HepG2 (cell line): ENCODE measurements at regions not wholly inside any gene's neighbourhood (a gene's known extent, or its start where the extent isn't known, plus 50 kb on each side); places are given as distances from the start of the nearest gene placed in this dataset.

Source experiments
- ATAC-seq: fragments of 200-7000 bp; cut with Tn5 transposase; 3 replicates; pipeline ENCODE4 v1.9.1; 2020; ENCODE audit warnings: mild to moderate bottlenecking, moderate library complexity
- BruUV-seq: library from RNA; stranded (reverse); fragments of 400-500 nt; replicated peaks from 2 replicates; lab custom pipeline; 2021; lab: Mats Ljungman, UMichigan
- CTCF ChIA-PET: fragments of 300-600 bp; formaldehyde crosslinking; extraction: SDS; loops from one replicate; lab custom pipeline; 2021; ENCODE audit warnings: low total read pairs, inconsistent platforms, low intra/inter-chr PET ratio; lab: Yijun Ruan, JAX
- POLR2A ChIA-PET: fragments of 350-600 bp; sonication (Branson Sonifier 250); formaldehyde crosslinking; loops from one replicate; lab custom pipeline; 2020; ENCODE audit warnings: antibody characterized with exemption, inconsistent platforms; lab: Yijun Ruan, JAX
- DNase-seq: peaks from one replicate; pipeline ENCODE4 v3.0.0-alpha.2; 2015; ENCODE audit warnings: low spot score
- FAIRE-seq: peaks from 3 replicates; lab custom pipeline; 2011; peaks lifted over from hg19 to GRCh38; lab: Jason Lieb, UNC
- H2AFZ ChIP-seq: one replicate; pipeline ENCODE4 v1.6.1; 2011; ENCODE audit warnings: low read length, inconsistent platforms
- H3K27ac ChIP-seq: fragments of 300-600 bp; 3 replicates; pipeline ENCODE4 v1.8.0; 2011; ENCODE audit warnings: mixed run types, mild to moderate bottlenecking, mixed read lengths, low read length, inconsistent platforms; ENCODE audit not compliant: insufficient read depth; ENCODE audit errors: extremely low read length
- H3K27me3 ChIP-seq, 2 experiments: fragments of 200-600 bp in 1 of 2; 2 replicates in 1 of 2; 3 replicates in 1 of 2; pipeline versions ENCODE4 v1.6.0 to v1.8.0; 2011; ENCODE audit warnings: low read length in 2 of 2, mild to moderate bottlenecking in 2 of 2, moderate library complexity in 2 of 2, inconsistent platforms in 1 of 2; ENCODE audit not compliant: insufficient read depth in 2 of 2, control insufficient read depth in 1 of 2
- H3K36me3 ChIP-seq, 2 experiments: fragments of 200-600 bp in 1 of 2; replicated peaks in 1 of 2; 2 replicates in 1 of 2; 3 replicates in 1 of 2; pipeline versions ENCODE4 v1.5.1 to v1.8.0; 2011; ENCODE audit warnings: low read length in 2 of 2, inconsistent platforms in 1 of 2; ENCODE audit not compliant: insufficient read depth in 2 of 2, control insufficient read depth in 1 of 2
- H3K4me1 ChIP-seq: 2 replicates; pipeline ENCODE4 v1.5.1; 2012; ENCODE audit warnings: low read length, inconsistent platforms; ENCODE audit not compliant: insufficient read depth
- H3K4me2 ChIP-seq: 2 replicates; pipeline ENCODE4 v1.6.0; 2011; ENCODE audit warnings: low read depth, low read length, inconsistent platforms
- H3K4me3 ChIP-seq, 3 experiments: fragments of 200-600 bp in 1 of 3; sonication (generic), shearing (Covaris generic) in 1 of 3; replicated peaks in 1 of 3; 2 replicates each; pipeline ENCODE4 v1.5.1; 2011 to 2016; ENCODE audit warnings: low read length in 3 of 3, inconsistent platforms in 2 of 3, low read depth in 2 of 3, mild to moderate bottlenecking in 2 of 3, control low read depth in 1 of 3, mixed read lengths in 1 of 3; ENCODE audit not compliant: insufficient read depth in 1 of 3
- H3K79me2 ChIP-seq: one replicate; pipeline ENCODE4 v1.6.1; 2011; ENCODE audit warnings: low read length, inconsistent platforms; ENCODE audit not compliant: insufficient read depth
- H3K9ac ChIP-seq: 2 replicates; pipeline ENCODE4 v1.6.0; 2011; ENCODE audit warnings: mild to moderate bottlenecking, low read depth, low read length, inconsistent platforms; ENCODE audit not compliant: insufficient read depth
- H3K9me3 ChIP-seq: 2 replicates; pipeline ENCODE4 v1.5.1; 2012; ENCODE audit warnings: mild to moderate bottlenecking, low read length
- H4K20me1 ChIP-seq: 2 replicates; pipeline ENCODE4 v1.6.0; 2011; ENCODE audit warnings: inconsistent platforms, mild to moderate bottlenecking, low read length, moderate library complexity; ENCODE audit not compliant: insufficient read depth
- ATF3 ChIP-seq: sonication (generic); formaldehyde crosslinking; IDR thresholded peaks from 2 replicates; pipeline ENCODE4 v1.4.0; 2020; ENCODE audit warnings: missing genetic modification reagents
- CSRNP2 ChIP-seq: sonication (generic); formaldehyde crosslinking; conservative IDR thresholded peaks from 2 replicates; pipeline ENCODE4 v1.8.0; 2022; ENCODE audit warnings: low read depth, missing genetic modification reagents
- FOSL1 ChIP-seq: sonication (generic); formaldehyde crosslinking; IDR thresholded peaks from 2 replicates; pipeline ENCODE4 v1.9.0; 2021; ENCODE audit warnings: missing genetic modification reagents, borderline replicate concordance
- FOSL2 ChIP-seq: sonication (generic); formaldehyde crosslinking; IDR thresholded peaks from 2 replicates; pipeline ENCODE4 v1.4.0; 2020; ENCODE audit warnings: missing genetic modification reagents
- GATAD1 ChIP-seq: IDR thresholded peaks from 2 replicates; pipeline ENCODE4 v1.6.1; 2016; ENCODE audit warnings: missing genetic modification reagents, missing compliant biosample characterization
- NCOA2 ChIP-seq: sonication (generic); formaldehyde crosslinking; IDR thresholded peaks from 2 replicates; pipeline ENCODE4 v1.8.0; 2022; ENCODE audit warnings: inconsistent platforms
- NR2F6 ChIP-seq, 2 experiments: IDR thresholded peaks; 2 replicates each; pipeline ENCODE4 v1.6.1; 2016; ENCODE audit warnings: antibody characterized with exemption in 1 of 2, mild to moderate bottlenecking in 1 of 2
- PAX8 ChIP-seq: sonication (generic); formaldehyde crosslinking; IDR thresholded peaks from 2 replicates; pipeline ENCODE4 v1.8.0; 2022; ENCODE audit warnings: mild to moderate bottlenecking, missing genetic modification reagents, borderline replicate concordance
- SRSF9 ChIP-seq: fragments of 200-400 bp; formaldehyde crosslinking; IDR thresholded peaks from 2 replicates; pipeline ENCODE4 v1.6.1; 2018; ENCODE audit warnings: borderline replicate concordance, mild to moderate bottlenecking, low read depth, low read length; ENCODE audit not compliant: insufficient read depth, poor library complexity, severe bottlenecking
- XBP1 ChIP-seq: sonication (generic); formaldehyde crosslinking; IDR thresholded peaks from 2 replicates; pipeline ENCODE4 v1.5.0; 2020; ENCODE audit warnings: missing genetic modification reagents
- ZNF333 ChIP-seq: sonication (generic); formaldehyde crosslinking; IDR thresholded peaks from 2 replicates; pipeline ENCODE4 v1.4.0; 2020; ENCODE audit warnings: mild to moderate bottlenecking, missing genetic modification reagents, borderline replicate concordance
- ZNF550 ChIP-seq: sonication (generic); formaldehyde crosslinking; IDR thresholded peaks from 2 replicates; pipeline ENCODE4 v1.4.0; 2020; ENCODE audit warnings: mild to moderate bottlenecking, missing genetic modification reagents, borderline replicate concordance
- WGBS: methylation state at CpG from one replicate; pipeline ENCODE4 v1.1.6; 2017; ENCODE audit warnings: low lambda C conversion rate; 5-methylcytosine and 5-hydroxymethylcytosine counted together
- in situ Hi-C: cut with HindIII; loops from 2 replicates; pipeline ENCODE4 v1.10.0; 2017; ENCODE audit warnings: low pct_unique_long_range_greater_than_20kb; ENCODE audit not compliant: extremely low pct_ligation_motif_present
- intact Hi-C: fragments of 100-400 bp; cut with micrococcal nuclease; formaldehyde crosslinking; loops from one replicate; pipeline ENCODE4 v1.10.0; 2022; ENCODE audit not compliant: unreplicated experiment

- BruUV-seq, result no TSS peak
- FAIRE-seq, result no peak
- intact Hi-C loops, result no loop called here
- Histone ChIP-seq H3K36me3 (no peaks in the 10 kb centered on the region), H2AFZ (no peak overlapping the region), H3K4me3 (no peak overlapping the region), H3K4me2 (no peak overlapping the region), H3K79me2 (no peaks in the 10 kb centered on the region), H3K9me3 (no peaks in the 10 kb centered on the region; the same call in 1 of the 2 replicates), H3K27ac (no peak overlapping the region), H3K9ac (no peak overlapping the region), H4K20me1 (no peaks in the 10 kb centered on the region), H3K27me3 (peaks cover 0 to 3% of the 10 kb centered on the region in 2 experiments; a peak in 1 of 5 replicates)
- no peak for ATAC-seq
- no CpG with 5 or more reads among the region's 10 CpGs for WGBS
- no peak for DNase-seq
- in situ Hi-C loops, result no loop called here
- TF ChIP-seq ZNF333 (CRISPR knock-in tag) (no peak), FOSL2 (no peak), ATF3 (CRISPR knock-in tag) (no peak), SRSF9 (no peak), FOSL1 (CRISPR knock-in tag) (no peak), GATAD1 (no peak), XBP1 (CRISPR knock-in tag) (no peak), NCOA2 (CRISPR knock-in tag) (no peak), PAX8 (CRISPR knock-in tag) (no peak), ZNF550 (CRISPR knock-in tag) (no peak), NR2F6 (IDR thresholded peaks at IDR 0.05) (no peak), NR2F6 (CRISPR knock-in tag; IDR thresholded peaks at IDR 0.05) (no peak), CSRNP2 (no peak)
- TF ChIP-seq, all 625 proteins: peak for 0
- H3K4me1 ChIP-seq, result no peaks in the 10 kb centered on the region
- ChIA-PET POLR2A (no interaction called here), CTCF (no interaction called here)
These were observed 158.4 kb downstream of the ERCC6L2 start for GRCh38 chr9:96033896-96034295.
